SK-N-SH treated with all-trans-retinoic acid at 6 μM for 48 hours (cell line): ENCODE measurements at regions not wholly inside any gene's neighbourhood (a gene's known extent, or its start where the extent isn't known, plus 50 kb on each side); places are given as distances from the start of the nearest gene placed in this dataset.

Experiments
- ATAC-seq: fragments of 200-7000 bp; cut with Tn5 transposase; 3 replicates; pipeline ENCODE4 v1.9.1; 2020; ENCODE audit warnings: mild to moderate bottlenecking, moderate library complexity
- BACH2 ChIP-seq: fragments of 250-450 bp; sonication (Bioruptor Pico); IDR thresholded peaks from 2 replicates; pipeline ENCODE4 v1.9.0; 2021; ENCODE audit warnings: mild to moderate bottlenecking, borderline replicate concordance
- CREB5 ChIP-seq: fragments of 250-450 bp; sonication (Bioruptor Pico); IDR thresholded peaks from 2 replicates; pipeline ENCODE4 v1.5.1; 2020; ENCODE audit warnings: low read depth, mild to moderate bottlenecking, moderate library complexity
- ESRRG ChIP-seq: fragments of 250-450 bp; sonication (Bioruptor Pico); IDR thresholded peaks from 2 replicates; pipeline ENCODE4 v1.6.1; 2021; ENCODE audit warnings: mild to moderate bottlenecking
- GLIS3 ChIP-seq: fragments of 250-450 bp; sonication (Bioruptor Pico); IDR thresholded peaks from 2 replicates; pipeline ENCODE4 v1.5.0; 2020; ENCODE audit warnings: mild to moderate bottlenecking, moderate library complexity
- ISL1 ChIP-seq: fragments of 250-450 bp; sonication (Bioruptor Pico); IDR thresholded peaks from 2 replicates; pipeline ENCODE4 v2.1.2; 2022; ENCODE audit warnings: mild to moderate bottlenecking, moderate library complexity
- OSR1 ChIP-seq: fragments of 250-450 bp; sonication (Bioruptor Pico); IDR thresholded peaks from 2 replicates; pipeline ENCODE4 v1.8.0; 2022; ENCODE audit warnings: moderate library complexity, mild to moderate bottlenecking, inconsistent platforms
- PATZ1 ChIP-seq: fragments of 250-450 bp; sonication (Bioruptor Pico); IDR thresholded peaks from 2 replicates; pipeline ENCODE4 v1.8.0; 2020; ENCODE audit warnings: mild to moderate bottlenecking, moderate library complexity, borderline replicate concordance
- PPARA ChIP-seq: fragments of 250-450 bp; sonication (Bioruptor Pico); IDR thresholded peaks from 2 replicates; pipeline ENCODE4 v1.5.0; 2020; ENCODE audit warnings: mild to moderate bottlenecking, borderline replicate concordance
- RARB ChIP-seq: fragments of 250-450 bp; sonication (Bioruptor Pico); IDR thresholded peaks from 2 replicates; pipeline ENCODE4 v1.8.0; 2021; ENCODE audit warnings: mild to moderate bottlenecking, moderate library complexity
- SNAI2 ChIP-seq: fragments of 250-450 bp; sonication (Bioruptor Pico); IDR thresholded peaks from 2 replicates; pipeline ENCODE4 v1.5.0; 2020; ENCODE audit warnings: mild to moderate bottlenecking, moderate library complexity
- TCF4 ChIP-seq: fragments of 250-450 bp; sonication (Bioruptor Pico); IDR thresholded peaks from 2 replicates; pipeline ENCODE4 v1.8.0; 2021; ENCODE audit warnings: mild to moderate bottlenecking, moderate library complexity, borderline replicate concordance
- TSHZ2 ChIP-seq: fragments of 250-450 bp; sonication (Bioruptor Pico); IDR thresholded peaks from 2 replicates; pipeline ENCODE4 v1.5.0; 2020; ENCODE audit warnings: mild to moderate bottlenecking, moderate library complexity
- ZC3H10 ChIP-seq: fragments of 250-450 bp; sonication (Bioruptor Pico); IDR thresholded peaks from 2 replicates; pipeline ENCODE4 v1.5.1; 2021; ENCODE audit warnings: mild to moderate bottlenecking, moderate library complexity
- ZFP3 ChIP-seq: fragments of 250-450 bp; sonication (Bioruptor Pico); IDR thresholded peaks from 2 replicates; pipeline ENCODE4 v1.5.0; 2020; ENCODE audit warnings: mild to moderate bottlenecking, moderate library complexity
- ZFP30 ChIP-seq: fragments of 450-650 bp; formaldehyde crosslinking; IDR thresholded peaks from 2 replicates; pipeline ENCODE4 v1.5.0; 2022; ENCODE audit warnings: mild to moderate bottlenecking, moderate library complexity
- ZNF565 ChIP-seq: fragments of 450-650 bp; formaldehyde crosslinking; conservative IDR thresholded peaks from 2 replicates; pipeline ENCODE4 v1.5.0; 2020; ENCODE audit warnings: low read depth, mild to moderate bottlenecking, moderate library complexity
- ZNF70 ChIP-seq: fragments of 450-650 bp; formaldehyde crosslinking; IDR thresholded peaks from 2 replicates; pipeline ENCODE4 v1.5.0; 2020; ENCODE audit warnings: mild to moderate bottlenecking, moderate library complexity
- ZNF8 ChIP-seq: fragments of 450-650 bp; formaldehyde crosslinking; IDR thresholded peaks from 2 replicates; pipeline ENCODE4 v1.5.0; 2020; ENCODE audit warnings: mild to moderate bottlenecking, moderate library complexity

GRCh38 chr13:31436478-31436877, 236.7 kb downstream of the B3GLCT start:
- TF ChIP-seq ZNF565 (no peak), BACH2 (no peak), RARB (CRISPR knock-in tag) (no peak), GLIS3 (CRISPR knock-in tag) (no peak), ZNF8 (CRISPR knock-in tag) (no peak), TSHZ2 (CRISPR knock-in tag) (no peak), CREB5 (CRISPR knock-in tag) (no peak), ZNF70 (CRISPR knock-in tag) (no peak), ZC3H10 (CRISPR knock-in tag) (no peak), PPARA (CRISPR knock-in tag) (no peak), PATZ1 (CRISPR knock-in tag) (no peak), ZFP30 (CRISPR knock-in tag) (no peak), ESRRG (CRISPR knock-in tag) (no peak), TCF4 (CRISPR knock-in tag) (no peak)

GRCh38 chr13:31437975-31438374, 238.2 kb downstream of the B3GLCT start:
- TF ChIP-seq TSHZ2 (CRISPR knock-in tag) (no peak), SNAI2 (CRISPR knock-in tag) (no peak), TCF4 (CRISPR knock-in tag) (no peak), ZFP30 (CRISPR knock-in tag) (no peak), ZNF8 (CRISPR knock-in tag) (no peak), ZNF70 (CRISPR knock-in tag) (no peak), ISL1 (no peak)
- ATAC-seq: no peak

More at GRCh38 chr13:31436478-31436877, 236.7 kb downstream of the B3GLCT start:
- no peak for ATAC-seq

- no peak for ATAC-seq
- no peak for TF ChIP-seq ISL1
- TF ChIP-seq BACH2: no peak
- no peak for TF ChIP-seq OSR1 (CRISPR knock-in tag)
- TF ChIP-seq CREB5 (CRISPR knock-in tag): no peak
- TF ChIP-seq TCF4 (CRISPR knock-in tag): no peak
- TF ChIP-seq ZNF8 (CRISPR knock-in tag): no peak
- TF ChIP-seq PPARA (CRISPR knock-in tag): no peak
- TF ChIP-seq SNAI2 (CRISPR knock-in tag): no peak
- TF ChIP-seq ZFP3 (CRISPR knock-in tag): no peak
These were observed 240.4 kb downstream of the B3GLCT start for GRCh38 chr13:31440132-31440531.
